ENCODE measurements at regions not wholly inside any gene's neighbourhood (a gene's known extent, or its start where the extent isn't known, plus 50 kb on each side); places are given as distances from the start of the nearest gene placed in this dataset.

- WGBS: 86% methylated on average over 1 of the region's 2 CpGs
- H3K4me1 ChIP-seq (ENCODE audit: insufficient read depth, low read length): peaks cover 16% of the 10 kb centered on the region; the same call in 1 of the 2 replicates
- H3K27me3 ChIP-seq (ENCODE audit: insufficient read depth, low read length): no peaks in the 10 kb centered on the region
- no peak overlapping the region for H3K27ac ChIP-seq (ENCODE audit: low read depth, low read length)
- no peak overlapping the region for H3K4me3 ChIP-seq (ENCODE audit: low read length)
- no peaks in the 10 kb centered on the region for H3K36me3 ChIP-seq (ENCODE audit: insufficient read depth, low read length)
- H3K9ac ChIP-seq (ENCODE audit: low read depth, low read length): no peak overlapping the region
- no peaks in the 10 kb centered on the region for H3K9me3 ChIP-seq (ENCODE audit: insufficient read depth, low read depth, low read length)
Measured at GRCh38 chr2:139628931-139629330, 848.7 kb upstream of the NXPH2 start.

GRCh38 chr2:139626128-139626527, 845.9 kb upstream of the NXPH2 start:
- H3K27ac ChIP-seq (ENCODE audit: low read depth, low read length): no peak overlapping the region
- 97% methylated on average over 3 of the region's 3 CpGs for WGBS
- H3K27me3 ChIP-seq (ENCODE audit: insufficient read depth, low read length): no peaks in the 10 kb centered on the region
- no peaks in the 10 kb centered on the region for H3K9me3 ChIP-seq (ENCODE audit: insufficient read depth, low read depth, low read length)
- H3K36me3 ChIP-seq (ENCODE audit: insufficient read depth, low read length): no peaks in the 10 kb centered on the region
- H3K4me1 ChIP-seq (ENCODE audit: insufficient read depth, low read length): peaks cover 25% of the 10 kb centered on the region
- H3K4me3 ChIP-seq (ENCODE audit: low read length): no peak overlapping the region
- H3K9ac ChIP-seq (ENCODE audit: low read depth, low read length): no peak overlapping the region

- 67% methylated on average over 1 of the region's 1 CpG for WGBS
- Histone ChIP-seq H3K9me3 (ENCODE audit: insufficient read depth, low read depth, low read length) (no peaks in the 10 kb centered on the region), H3K4me3 (ENCODE audit: low read length) (no peak overlapping the region), H3K36me3 (ENCODE audit: insufficient read depth, low read length) (no peaks in the 10 kb centered on the region), H3K27ac (ENCODE audit: low read depth, low read length) (no peak overlapping the region), H3K27me3 (ENCODE audit: insufficient read depth, low read length) (no peaks in the 10 kb centered on the region), H3K9ac (ENCODE audit: low read depth, low read length) (no peak overlapping the region), H3K4me1 (ENCODE audit: insufficient read depth, low read length) (peaks cover 19% of the 10 kb centered on the region)
Measured at GRCh38 chr2:139622691-139623090, 842.5 kb upstream of the NXPH2 start.

- Histone ChIP-seq H3K36me3 (ENCODE audit: insufficient read depth, low read length) (no peaks in the 10 kb centered on the region), H3K27ac (ENCODE audit: low read depth, low read length) (no peak overlapping the region), H3K4me3 (ENCODE audit: low read length) (no peak overlapping the region), H3K9me3 (ENCODE audit: insufficient read depth, low read depth, low read length) (no peaks in the 10 kb centered on the region), H3K27me3 (ENCODE audit: insufficient read depth, low read length) (no peaks in the 10 kb centered on the region), H3K4me1 (ENCODE audit: insufficient read depth, low read length) (peaks cover 5% of the 10 kb centered on the region; the same call in 1 of the 2 replicates), H3K9ac (ENCODE audit: low read depth, low read length) (no peak overlapping the region)
Measured at GRCh38 chr2:139617747-139618146, 837.6 kb upstream of the NXPH2 start.

GRCh38 chr2:139613264-139613663, 833.1 kb upstream of the NXPH2 start:
- Histone ChIP-seq H3K9ac (ENCODE audit: low read depth, low read length) (no peak overlapping the region), H3K9me3 (ENCODE audit: insufficient read depth, low read depth, low read length) (no peaks in the 10 kb centered on the region), H3K27ac (ENCODE audit: low read depth, low read length) (no peak overlapping the region), H3K4me1 (ENCODE audit: insufficient read depth, low read length) (no peaks in the 10 kb centered on the region), H3K27me3 (ENCODE audit: insufficient read depth, low read length) (no peaks in the 10 kb centered on the region), H3K4me3 (ENCODE audit: low read length) (no peak overlapping the region), H3K36me3 (ENCODE audit: insufficient read depth, low read length) (no peaks in the 10 kb centered on the region)
- WGBS: 90% methylated on average over 3 of the region's 3 CpGs

- H3K27ac ChIP-seq (ENCODE audit: low read depth, low read length): no peak overlapping the region
- H3K9ac ChIP-seq (ENCODE audit: low read depth, low read length): no peak overlapping the region
- no peaks in the 10 kb centered on the region for H3K27me3 ChIP-seq (ENCODE audit: insufficient read depth, low read length)
- H3K4me3 ChIP-seq (ENCODE audit: low read length): no peak overlapping the region
- H3K4me1 ChIP-seq (ENCODE audit: insufficient read depth, low read length): no peaks in the 10 kb centered on the region
- no peaks in the 10 kb centered on the region for H3K9me3 ChIP-seq (ENCODE audit: insufficient read depth, low read depth, low read length)
- no peaks in the 10 kb centered on the region for H3K36me3 ChIP-seq (ENCODE audit: insufficient read depth, low read length)
- WGBS: 92% methylated on average over 3 of the region's 3 CpGs
Measured at GRCh38 chr2:139610512-139610911, 830.3 kb upstream of the NXPH2 start.

- no peaks in the 10 kb centered on the region for H3K4me1 ChIP-seq (ENCODE audit: insufficient read depth, low read length)
- no peaks in the 10 kb centered on the region for H3K9me3 ChIP-seq (ENCODE audit: insufficient read depth, low read depth, low read length)
- no peak overlapping the region for H3K9ac ChIP-seq (ENCODE audit: low read depth, low read length)
- no peak overlapping the region for H3K27ac ChIP-seq (ENCODE audit: low read depth, low read length)
- WGBS: 97% methylated on average over 3 of the region's 3 CpGs
- H3K4me3 ChIP-seq (ENCODE audit: low read length): no peak overlapping the region
- no peaks in the 10 kb centered on the region for H3K27me3 ChIP-seq (ENCODE audit: insufficient read depth, low read length)
- H3K36me3 ChIP-seq (ENCODE audit: insufficient read depth, low read length): no peaks in the 10 kb centered on the region
Measured at GRCh38 chr2:139609109-139609508, 828.9 kb upstream of the NXPH2 start.

GRCh38 chr2:139605668-139606067, 825.5 kb upstream of the NXPH2 start:
- no peaks in the 10 kb centered on the region for H3K36me3 ChIP-seq (ENCODE audit: insufficient read depth, low read length)
- H3K9ac ChIP-seq (ENCODE audit: low read depth, low read length): no peak overlapping the region
- no peaks in the 10 kb centered on the region for H3K4me1 ChIP-seq (ENCODE audit: insufficient read depth, low read length)
- no peak overlapping the region for H3K27ac ChIP-seq (ENCODE audit: low read depth, low read length)
- H3K27me3 ChIP-seq (ENCODE audit: insufficient read depth, low read length): no peaks in the 10 kb centered on the region
- WGBS: 100% methylated on average over 2 of the region's 2 CpGs
- no peak overlapping the region for H3K4me3 ChIP-seq (ENCODE audit: low read length)
- H3K9me3 ChIP-seq (ENCODE audit: insufficient read depth, low read depth, low read length): no peaks in the 10 kb centered on the region

- H3K4me3 ChIP-seq (ENCODE audit: low read length): no peak overlapping the region
- no peaks in the 10 kb centered on the region for H3K27me3 ChIP-seq (ENCODE audit: insufficient read depth, low read length)
- H3K4me1 ChIP-seq (ENCODE audit: insufficient read depth, low read length): no peaks in the 10 kb centered on the region
- 46% methylated on average over 2 of the region's 2 CpGs for WGBS
- H3K9ac ChIP-seq (ENCODE audit: low read depth, low read length): no peak overlapping the region
- 0 out of 2 replicates have a peak, but pooled peaks cover 2% of the 10 kb centered on the region for H3K9me3 ChIP-seq (ENCODE audit: insufficient read depth, low read depth, low read length)
- H3K27ac ChIP-seq (ENCODE audit: low read depth, low read length): no peak overlapping the region
- no peaks in the 10 kb centered on the region for H3K36me3 ChIP-seq (ENCODE audit: insufficient read depth, low read length)
Measured at GRCh38 chr2:139600166-139600565, 820.0 kb upstream of the NXPH2 start.

GRCh38 chr2:139585101-139585500, 804.9 kb upstream of the NXPH2 start:
- H3K9ac ChIP-seq (ENCODE audit: low read depth, low read length): no peak overlapping the region
- WGBS: 100% methylated on average over 1 of the region's 1 CpG
- H3K4me1 ChIP-seq (ENCODE audit: insufficient read depth, low read length): peaks cover 6% of the 10 kb centered on the region; the same call in 1 of the 2 replicates
- H3K27me3 ChIP-seq (ENCODE audit: insufficient read depth, low read length): no peaks in the 10 kb centered on the region
- H3K36me3 ChIP-seq (ENCODE audit: insufficient read depth, low read length): no peaks in the 10 kb centered on the region
- no peak overlapping the region for H3K4me3 ChIP-seq (ENCODE audit: low read length)
- no peaks in the 10 kb centered on the region for H3K9me3 ChIP-seq (ENCODE audit: insufficient read depth, low read depth, low read length)
- no peak overlapping the region for H3K27ac ChIP-seq (ENCODE audit: low read depth, low read length)

GRCh38 chr2:139574371-139574770, 794.2 kb upstream of the NXPH2 start:
- H3K27me3 ChIP-seq (ENCODE audit: insufficient read depth, low read length): no peaks in the 10 kb centered on the region
- H3K9ac ChIP-seq (ENCODE audit: low read depth, low read length): no peak overlapping the region
- H3K4me1 ChIP-seq (ENCODE audit: insufficient read depth, low read length): no peaks in the 10 kb centered on the region
- no peak overlapping the region for H3K27ac ChIP-seq (ENCODE audit: low read depth, low read length)
- no peaks in the 10 kb centered on the region for H3K9me3 ChIP-seq (ENCODE audit: insufficient read depth, low read depth, low read length)
- WGBS: 40% methylated on average over 1 of the region's 1 CpG
- H3K36me3 ChIP-seq (ENCODE audit: insufficient read depth, low read length): no peaks in the 10 kb centered on the region
- H3K4me3 ChIP-seq (ENCODE audit: low read length): no peak overlapping the region

GRCh38 chr2:139556789-139557188, 776.6 kb upstream of the NXPH2 start:
- H3K36me3 ChIP-seq (ENCODE audit: insufficient read depth, low read length): no peaks in the 10 kb centered on the region
- H3K9me3 ChIP-seq (ENCODE audit: insufficient read depth, low read depth, low read length): no peaks in the 10 kb centered on the region
- WGBS: 95% methylated on average over 2 of the region's 5 CpGs
- no peak overlapping the region for H3K27ac ChIP-seq (ENCODE audit: low read depth, low read length)
- no peaks in the 10 kb centered on the region for H3K27me3 ChIP-seq (ENCODE audit: insufficient read depth, low read length)
- no peak overlapping the region for H3K4me3 ChIP-seq (ENCODE audit: low read length)
- H3K4me1 ChIP-seq (ENCODE audit: insufficient read depth, low read length): no peaks in the 10 kb centered on the region
- H3K9ac ChIP-seq (ENCODE audit: low read depth, low read length): no peak overlapping the region

Measured in HUES64 (cell line).